ENCODE measurements at regions not wholly inside any gene's neighbourhood (a gene's known extent, or its start where the extent isn't known, plus 50 kb on each side); places are given as distances from the start of the nearest gene placed in this dataset.

GRCh38 chr17:20934288-20934687 lies 108.5 kb downstream of the USP22 start (continued):
- no peak for TF ChIP-seq STAT6 (CRISPR knock-in tag; conservative IDR thresholded peaks at IDR 0.05; ENCODE audit: low read depth)

GRCh38 chr17:20935740-20936139 lies 107.1 kb downstream of the USP22 start:
- no peak overlapping the region for H3K4me3 Mint-ChIP-seq
- no peaks in the 10 kb centered on the region for H3K27me3 Mint-ChIP-seq (ENCODE audit: low read depth)
- no peaks in the 10 kb centered on the region for H3K9me3 Mint-ChIP-seq
- H3K4me1 Mint-ChIP-seq, result no peaks in the 10 kb centered on the region
- H3K27ac Mint-ChIP-seq, result no peak overlapping the region
- no peak for ATAC-seq
- POLR2A ChIA-PET, result no interaction called here
- H3K36me3 Mint-ChIP-seq, result peaks cover 7% of the 10 kb centered on the region; the same call in 1 of the 2 replicates
- no peak for DNase-seq (ENCODE audit: low spot score)
- CTCF ChIA-PET, result interaction anchor here (1.0 kb wide), 1 partner anchor 57 kb away, joined by 6 read pairs; no protein-coding TSS in a partner anchor
- TF ChIP-seq ATF2 (CRISPR knock-in tag; IDR thresholded peaks at IDR 0.05; ENCODE audit: borderline replicate concordance, low read depth), result no peak
- TF ChIP-seq ATF6 (CRISPR knock-in tag; IDR thresholded peaks at IDR 0.05), result no peak
- TF ChIP-seq TCF7 (CRISPR knock-in tag; IDR thresholded peaks at IDR 0.05; ENCODE audit: low read depth), result no peak
- no peak for TF ChIP-seq NR2C2 (CRISPR knock-in tag; IDR thresholded peaks at IDR 0.05)
- TF ChIP-seq MAX (CRISPR knock-in tag; IDR thresholded peaks at IDR 0.05), result no peak
- TF ChIP-seq ZSCAN18 (CRISPR knock-in tag; IDR thresholded peaks at IDR 0.05), result no peak
- TF ChIP-seq TEAD4 (CRISPR knock-in tag; IDR thresholded peaks at IDR 0.05), result no peak
- no peak for TF ChIP-seq E2F5 (CRISPR knock-in tag; IDR thresholded peaks at IDR 0.05)
- no peak for TF ChIP-seq GTF2I (CRISPR knock-in tag; conservative IDR thresholded peaks at IDR 0.05)
- TF ChIP-seq SOX15 (CRISPR knock-in tag; IDR thresholded peaks at IDR 0.05), result no peak
- no peak for TF ChIP-seq CREM (CRISPR knock-in tag; IDR thresholded peaks at IDR 0.05)
- no peak for TF ChIP-seq GABPB1 (CRISPR knock-in tag; IDR thresholded peaks at IDR 0.05)
- no peak for TF ChIP-seq E2F1 (CRISPR knock-in tag; IDR thresholded peaks at IDR 0.05)
- TF ChIP-seq MXD4 (CRISPR knock-in tag; IDR thresholded peaks at IDR 0.05; ENCODE audit: borderline replicate concordance), result no peak
- TF ChIP-seq AR (CRISPR knock-in tag; IDR thresholded peaks at IDR 0.05), result no peak
- TF ChIP-seq FOXP4 (CRISPR knock-in tag; IDR thresholded peaks at IDR 0.05), result no peak
- TF ChIP-seq IRF1 (CRISPR knock-in tag; IDR thresholded peaks at IDR 0.05), result no peak
- TF ChIP-seq NR3C1 (CRISPR knock-in tag; conservative IDR thresholded peaks at IDR 0.05; ENCODE audit: low read depth), result no peak
- TF ChIP-seq ZNF671 (CRISPR knock-in tag; IDR thresholded peaks at IDR 0.05), result no peak
- no peak for TF ChIP-seq SMAD3 (CRISPR knock-in tag; IDR thresholded peaks at IDR 0.05; ENCODE audit: borderline replicate concordance)
